HCT116 (cell line): ENCODE measurements at regions not wholly inside any gene's neighbourhood (a gene's known extent, or its start where the extent isn't known, plus 50 kb on each side); places are given as distances from the start of the nearest gene placed in this dataset.

Experiments used
- ATAC-seq: fragments of 200-7000 bp; cut with Tn5 transposase; 2 replicates; pipeline ENCODE4 v1.9.1; 2020; ENCODE audit warnings: mild to moderate bottlenecking, moderate library complexity
- BruUV-seq: library from RNA; stranded (reverse); fragments of 400-500 nt; replicated peaks from 2 replicates; lab custom pipeline; 2021; lab: Mats Ljungman, UMichigan
- CTCF ChIA-PET: fragments of 300-600 bp; sonication (Branson Sonifier 250); formaldehyde crosslinking; loops from one replicate; lab custom pipeline; 2021; ENCODE audit warnings: antibody characterized with exemption; lab: Charles Lee
- POLR2A ChIA-PET: fragments of 300-600, 350-600 bp; sonication (Branson Sonifier 250); formaldehyde crosslinking; loops from one replicate; lab custom pipeline; 2021; ENCODE audit warnings: antibody characterized with exemption; lab: Charles Lee
- RAD21 ChIA-PET, 2 experiments: fragments of 300-600 bp; sonication (Branson Sonifier 250); formaldehyde crosslinking; loops; one replicate each; lab custom pipeline; 2023; ENCODE audit warnings: low total read pairs in 2 of 2; ENCODE audit not compliant: uncharacterized antibody in 2 of 2, unreplicated experiment in 2 of 2, low non-redundant PET in 1 of 2; lab: Charles Lee
- DNase-seq: peaks from one replicate; pipeline ENCODE4 v3.0.0-alpha.2; 2010; ENCODE audit warnings: low read depth, low spot score
- H2AFZ ChIP-seq: fragments of 200-600 bp; shearing (Covaris generic), sonication (generic); 2 replicates; pipeline ENCODE4 v1.6.1; 2017; ENCODE audit warnings: low read depth, mixed run types, mixed read lengths, antibody characterized with exemption, low read length; ENCODE audit not compliant: poor library complexity, severe bottlenecking
- H3K27ac ChIP-seq: 2 replicates; pipeline ENCODE4 v1.5.1; 2012; ENCODE audit warnings: low read depth, low read length
- H3K27me3 ChIP-seq: fragments of 200-600 bp; sonication (generic); 2 replicates; pipeline ENCODE4 v1.6.1; 2016; ENCODE audit warnings: mixed run types, low read length, mixed read lengths; ENCODE audit not compliant: insufficient read depth
- H3K36me3 ChIP-seq, 2 experiments: fragments of 200-500 bp in 1 of 2; fragments of 200-600 bp in 1 of 2; sonication (Bioruptor generic) in 1 of 2; sonication (generic) in 1 of 2; 2 replicates each; pipeline versions ENCODE4 v1.5.1 to v1.6.1; 2014 to 2016; ENCODE audit warnings: low read length in 2 of 2, inconsistent platforms in 1 of 2, mixed read lengths in 1 of 2, mixed run types in 1 of 2; ENCODE audit not compliant: insufficient read depth in 2 of 2, control insufficient read depth in 1 of 2
- H3K4me1 ChIP-seq, 2 experiments: fragments of 200-600 bp in 1 of 2; sonication (generic) in 1 of 2; 2 replicates each; pipeline versions ENCODE4 v1.5.1 to v1.6.1; 2012 to 2017; ENCODE audit warnings: low read length in 2 of 2, inconsistent platforms in 1 of 2, mild to moderate bottlenecking in 1 of 2, mixed read lengths in 1 of 2, mixed run types in 1 of 2, moderate library complexity in 1 of 2; ENCODE audit not compliant: insufficient read depth in 2 of 2, control insufficient read depth in 1 of 2
- H3K4me2 ChIP-seq: fragments of 200-600 bp; sonication (generic); 2 replicates; pipeline ENCODE4 v1.6.1; 2017; ENCODE audit warnings: mixed run types, low read length, mixed read lengths
- H3K4me3 ChIP-seq, 2 experiments: fragments of 200-600 bp in 1 of 2; sonication (generic) in 1 of 2; replicated peaks in 1 of 2; 2 replicates each; pipeline ENCODE4 v1.5.1; 2011 to 2016; ENCODE audit warnings: low read length in 2 of 2, control low read depth in 1 of 2, low read depth in 1 of 2, mild to moderate bottlenecking in 1 of 2, mixed read lengths in 1 of 2, mixed run types in 1 of 2
- H3K79me2 ChIP-seq: fragments of 200-600 bp; sonication (generic); 2 replicates; pipeline ENCODE4 v1.6.1; 2017; ENCODE audit warnings: mild to moderate bottlenecking, mixed run types, low read length, moderate library complexity, mixed read lengths; ENCODE audit not compliant: insufficient read depth
- H3K9ac ChIP-seq: fragments of 200-600 bp; sonication (generic); 2 replicates; pipeline ENCODE4 v1.6.1; 2016; ENCODE audit warnings: low read length, mixed read lengths
- H3K9me2 ChIP-seq: fragments of 200-600 bp; sonication (generic), shearing (Covaris generic); 2 replicates; pipeline ENCODE4 v1.6.1; 2017; ENCODE audit warnings: mixed run types, mild to moderate bottlenecking, moderate library complexity; ENCODE audit not compliant: insufficient read depth
- H3K9me3 ChIP-seq, 2 experiments: fragments of 200-500 bp in 1 of 2; fragments of 200-600 bp in 1 of 2; sonication (Bioruptor generic) in 1 of 2; sonication (generic) in 1 of 2; 2 replicates each; pipeline ENCODE4 v1.6.1; 2014 to 2017; ENCODE audit warnings: low read length in 2 of 2, mixed read lengths in 2 of 2, inconsistent platforms in 1 of 2, low read depth in 1 of 2, mild to moderate bottlenecking in 1 of 2, mixed run types in 1 of 2, moderate library complexity in 1 of 2; ENCODE audit not compliant: control insufficient read depth in 1 of 2, insufficient read depth in 1 of 2
- H4K20me1 ChIP-seq: fragments of 200-600 bp; sonication (generic), shearing (Covaris generic); 2 replicates; pipeline ENCODE4 v1.6.1; 2017; ENCODE audit warnings: mixed run types, mild to moderate bottlenecking, moderate library complexity; ENCODE audit not compliant: insufficient read depth
- CBX3 ChIP-seq: IDR thresholded peaks from 2 replicates; pipeline ENCODE4 v1.6.1; 2012; ENCODE audit warnings: low read depth
- TCF7L2 ChIP-seq: IDR thresholded peaks from 2 replicates; pipeline ENCODE4 v1.7.0; 2011; ENCODE audit warnings: borderline replicate concordance, inconsistent platforms; ENCODE audit not compliant: insufficient read depth, insufficient read length; ENCODE audit errors: extremely low read depth
- YY1 ChIP-seq: IDR thresholded peaks from 2 replicates; pipeline ENCODE4 v1.6.1; 2011; ENCODE audit warnings: low read length, low read depth, moderate library complexity, mild to moderate bottlenecking; ENCODE audit not compliant: insufficient replicate concordance; ENCODE audit errors: extremely low read depth
- intact Hi-C: fragments of 100-400 bp; cut with micrococcal nuclease; formaldehyde crosslinking; loops from 2 replicates; pipeline ENCODE4 v1.10.0; 2022

DNA sequence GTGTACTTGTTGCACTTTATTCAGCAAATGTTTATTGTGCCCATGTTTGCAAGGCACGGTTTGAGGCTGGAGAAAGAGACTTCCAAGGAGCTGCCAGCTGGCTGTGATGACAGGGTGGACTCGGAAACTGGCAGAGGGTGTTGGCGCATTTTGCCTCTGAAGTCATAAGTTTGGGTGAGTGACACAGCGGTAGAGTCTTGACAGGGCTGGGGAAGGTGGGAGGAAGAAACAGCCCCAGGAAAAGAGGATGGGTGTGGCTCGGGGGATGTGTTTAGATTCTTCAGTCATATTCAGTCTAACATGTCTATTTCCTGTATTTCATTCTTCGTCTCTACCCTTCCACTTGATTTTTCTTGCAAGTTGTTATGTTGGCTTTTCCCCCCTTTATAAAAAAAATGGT, 77.0 kb upstream of the STOX2 start:
- H3K4me3 ChIP-seq = no peak overlapping the region
- no peak for DNase-seq
- H3K9me2 ChIP-seq = no peaks in the 10 kb centered on the region
- no peaks in the 10 kb centered on the region for H3K27me3 ChIP-seq
- no peak overlapping the region for H3K9ac ChIP-seq
- no peaks in the 10 kb centered on the region for H4K20me1 ChIP-seq
- TF ChIP-seq TCF7L2 = no peak
- TF ChIP-seq CBX3 = no peak
- TF ChIP-seq, all 23 proteins: peak for 0
- no peak overlapping the region for H3K4me2 ChIP-seq
- no peaks in the 10 kb centered on the region for H3K4me1 ChIP-seq
- no peaks in the 10 kb centered on the region for H3K79me2 ChIP-seq
- POLR2A ChIA-PET = no interaction called here
- CTCF ChIA-PET = no interaction called here
- intact Hi-C loops = no loop called here
- H3K27ac ChIP-seq = no peak overlapping the region
- no peak for ATAC-seq
- H3K9me3 ChIP-seq = no peaks in the 10 kb centered on the region
- BruUV-seq = no TSS peak
- no peak overlapping the region for H2AFZ ChIP-seq
- H3K36me3 ChIP-seq = no peaks in the 10 kb centered on the region
- RAD21 ChIA-PET = no interaction called here

DNA sequence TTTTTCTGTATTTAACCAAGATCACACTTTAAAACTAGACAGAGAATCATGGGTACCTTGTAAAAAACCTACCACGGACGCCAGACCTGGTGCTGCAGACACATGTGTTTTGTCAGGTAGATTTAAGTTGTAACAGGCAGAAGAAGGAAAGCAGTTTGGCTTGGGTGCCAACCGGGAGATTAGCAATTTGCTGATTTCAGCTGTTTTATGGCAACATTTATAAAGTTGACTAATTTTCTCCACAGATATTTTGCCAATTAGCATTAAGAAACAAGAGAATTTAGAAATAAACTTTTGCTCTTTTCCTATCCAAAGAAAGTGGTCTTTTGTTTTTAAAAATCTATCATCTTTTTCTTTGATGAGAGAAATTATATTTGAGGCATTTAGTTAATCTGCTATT, 76.3 kb upstream of the STOX2 start:
- ChIA-PET POLR2A (no interaction called here), CTCF (no interaction called here), RAD21 (no interaction called here)
- H3K27ac ChIP-seq = no peak overlapping the region
- no peak overlapping the region for H3K9ac ChIP-seq
- H3K27me3 ChIP-seq = no peaks in the 10 kb centered on the region
- H3K79me2 ChIP-seq = no peaks in the 10 kb centered on the region
- no TSS peak for BruUV-seq
- H3K9me3 ChIP-seq = no peaks in the 10 kb centered on the region
- intact Hi-C loops = no loop called here
- H3K9me2 ChIP-seq = no peaks in the 10 kb centered on the region
- no peaks in the 10 kb centered on the region for H4K20me1 ChIP-seq
- H3K4me2 ChIP-seq = no peak overlapping the region
- no peak overlapping the region for H3K4me3 ChIP-seq
- no peaks in the 10 kb centered on the region for H3K4me1 ChIP-seq
- ATAC-seq = no peak
- no peaks in the 10 kb centered on the region for H3K36me3 ChIP-seq
- no peak for TF ChIP-seq TCF7L2
- TF ChIP-seq YY1 = no peak
- DNase-seq = no peak
- H2AFZ ChIP-seq = no peak overlapping the region
